A673 (cell line): ENCODE measurements at regions not wholly inside any gene's neighbourhood (a gene's known extent, or its start where the extent isn't known, plus 50 kb on each side); places are given as distances from the start of the nearest gene placed in this dataset.

Experiments used
- CTCF ChIP-seq: fragments of 300-800, 200-600 bp; sonication (generic); conservative IDR thresholded peaks from 2 replicates; pipeline ENCODE4 v1.5.1; 2017; ENCODE audit warnings: low read depth, mild to moderate bottlenecking, antibody characterized with exemption, low read length, moderate library complexity, mixed read lengths
- EZH2 ChIP-seq: fragments of 200-600 bp; sonication (generic); IDR thresholded peaks from 2 replicates; pipeline ENCODE4 v1.6.1; 2017; ENCODE audit warnings: borderline replicate concordance, low read depth, mild to moderate bottlenecking, mixed read lengths, antibody characterized with exemption, low read length; ENCODE audit not compliant: poor library complexity, severe bottlenecking

- TF ChIP-seq CTCF (no peak), EZH2 (no peak)
Observed at GRCh38 chr6:168875811-168876576, 377.7 kb downstream of the THBS2 start.
